ENCODE measurements at regions not wholly inside any gene's neighbourhood (a gene's known extent, or its start where the extent isn't known, plus 50 kb on each side); places are given as distances from the start of the nearest gene placed in this dataset.

- TF ChIP-seq, protein P1, sequence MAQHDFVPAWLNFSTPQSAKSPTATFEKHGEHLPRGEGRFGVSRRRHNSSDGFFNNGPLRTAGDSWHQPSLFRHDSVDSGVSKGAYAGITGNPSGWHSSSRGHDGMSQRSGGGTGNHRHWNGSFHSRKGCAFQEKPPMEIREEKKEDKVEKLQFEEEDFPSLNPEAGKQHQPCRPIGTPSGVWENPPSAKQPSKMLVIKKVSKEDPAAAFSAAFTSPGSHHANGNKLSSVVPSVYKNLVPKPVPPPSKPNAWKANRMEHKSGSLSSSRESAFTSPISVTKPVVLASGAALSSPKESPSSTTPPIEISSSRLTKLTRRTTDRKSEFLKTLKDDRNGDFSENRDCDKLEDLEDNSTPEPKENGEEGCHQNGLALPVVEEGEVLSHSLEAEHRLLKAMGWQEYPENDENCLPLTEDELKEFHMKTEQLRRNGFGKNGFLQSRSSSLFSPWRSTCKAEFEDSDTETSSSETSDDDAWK (CRISPR knock-in tag; IDR thresholded peaks at IDR 0.05): no peak
- no peak for TF ChIP-seq TGIF2 (CRISPR knock-in tag; IDR thresholded peaks at IDR 0.05)
- no peak for TF ChIP-seq MNT (IDR thresholded peaks at IDR 0.05)
- TF ChIP-seq ZNF772 (CRISPR knock-in tag; IDR thresholded peaks at IDR 0.05): no peak
- TF ChIP-seq ZSCAN9 (CRISPR knock-in tag; IDR thresholded peaks at IDR 0.05; ENCODE audit: borderline replicate concordance): no peak
- no peak for TF ChIP-seq ZNF709 (CRISPR knock-in tag; IDR thresholded peaks at IDR 0.05)
- TF ChIP-seq ZNF616 (CRISPR knock-in tag; IDR thresholded peaks at IDR 0.05; ENCODE audit: low read depth): no peak
- no peak for TF ChIP-seq RFXANK (CRISPR knock-in tag; IDR thresholded peaks at IDR 0.05)
- TF ChIP-seq CHD2 (IDR thresholded peaks at IDR 0.05; ENCODE audit: low read depth, low read length): no peak
- no peak for TF ChIP-seq NFATC3 (CRISPR knock-in tag; IDR thresholded peaks at IDR 0.05)
- no peak for TF ChIP-seq SP5 (CRISPR knock-in tag; IDR thresholded peaks at IDR 0.05; ENCODE audit: borderline replicate concordance, low read depth)
- TF ChIP-seq, protein P2, sequence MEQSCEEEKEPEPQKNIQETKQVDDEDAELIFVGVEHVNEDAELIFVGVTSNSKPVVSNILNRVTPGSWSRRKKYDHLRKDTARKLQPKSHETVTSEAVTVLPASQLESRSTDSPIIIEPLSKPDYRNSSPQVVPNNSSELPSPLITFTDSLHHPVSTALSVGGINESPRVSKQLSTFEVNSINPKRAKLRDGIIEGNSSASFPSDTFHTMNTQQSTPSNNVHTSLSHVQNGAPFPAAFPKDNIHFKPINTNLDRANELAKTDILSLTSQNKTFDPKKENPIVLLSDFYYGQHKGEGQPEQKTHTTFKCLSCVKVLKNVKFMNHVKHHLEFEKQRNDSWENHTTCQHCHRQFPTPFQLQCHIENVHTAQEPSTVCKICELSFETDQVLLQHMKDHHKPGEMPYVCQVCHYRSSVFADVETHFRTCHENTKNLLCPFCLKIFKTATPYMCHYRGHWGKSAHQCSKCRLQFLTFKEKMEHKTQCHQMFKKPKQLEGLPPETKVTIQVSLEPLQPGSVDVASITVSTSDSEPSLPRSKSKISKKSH (CRISPR knock-in tag; IDR thresholded peaks at IDR 0.05; ENCODE audit: borderline replicate concordance): no peak
- TF ChIP-seq ZNF549 (CRISPR knock-in tag; IDR thresholded peaks at IDR 0.05): no peak
- no peak for TF ChIP-seq KDM1A (CRISPR knock-in tag; IDR thresholded peaks at IDR 0.05)
- 0% methylated on average over 1 of the region's 1 CpG for WGBS (ENCODE audit: low lambda C conversion rate)
- no peaks in the 10 kb centered on the region for H3K4me1 ChIP-seq (ENCODE audit: insufficient read depth, low read length)
- DNase-seq (ENCODE audit: low spot score) (no peak), FAIRE-seq (no peak), ATAC-seq (no peak)
- H3K27me3 ChIP-seq (ENCODE audit: control insufficient read depth in 1 of 2, insufficient read depth in 2 of 2, low read length in 2 of 2): peaks cover 0 to 10% of the 10 kb centered on the region in 2 experiments; a peak in 2 of 5 replicates
- in situ Hi-C loops (cut with HindIII; ENCODE audit: extremely low pct_ligation_motif_present, low pct_unique_long_range_greater_than_20kb) (no loop called here), intact Hi-C loops (cut with micrococcal nuclease; ENCODE audit: unreplicated experiment) (no loop called here)
- H3K36me3 ChIP-seq (replicated peaks in 1 of 2; ENCODE audit: control insufficient read depth in 1 of 2, insufficient read depth in 2 of 2, low read length in 2 of 2): no peaks in the 10 kb centered on the region
- no TSS peak for BruUV-seq (replicated peaks)
- no peak overlapping the region for H3K27ac ChIP-seq (ENCODE audit: extremely low read length, insufficient read depth, low read length)
- ChIA-PET CTCF (ENCODE audit: low intra/inter-chr PET ratio, low total read pairs) (no interaction called here), POLR2A (no interaction called here)
- no peak overlapping the region for H2AFZ ChIP-seq (ENCODE audit: low read length)
- H3K79me2 ChIP-seq (ENCODE audit: insufficient read depth, low read length): no peaks in the 10 kb centered on the region
- H3K4me2 ChIP-seq (ENCODE audit: low read depth, low read length): no peak overlapping the region
- H4K20me1 ChIP-seq (ENCODE audit: insufficient read depth, low read length): no peaks in the 10 kb centered on the region
- no peaks in the 10 kb centered on the region for H3K9me3 ChIP-seq (ENCODE audit: low read length)
- H3K9ac ChIP-seq (ENCODE audit: insufficient read depth, low read depth, low read length): no peak overlapping the region
- no peak overlapping the region for H3K4me3 ChIP-seq (replicated peaks in 1 of 3; ENCODE audit: insufficient read depth in 1 of 3, low read depth in 2 of 3, low read length in 3 of 3)
Measured at GRCh38 chr6:105453968-105454367, 51.1 kb upstream of the PREP start.
